Panc1 (cell line): ENCODE measurements at regions not wholly inside any gene's neighbourhood (a gene's known extent, or its start where the extent isn't known, plus 50 kb on each side); places are given as distances from the start of the nearest gene placed in this dataset.

Experiments used
- ATAC-seq: fragments of 200-7000 bp; cut with Tn5 transposase; 2 replicates; pipeline ENCODE4 v1.9.1; 2020; ENCODE audit warnings: mild to moderate bottlenecking, moderate library complexity
- BruUV-seq: library from RNA; stranded (reverse); fragments of 400-500 nt; replicated peaks from 2 replicates; lab custom pipeline; 2021; lab: Mats Ljungman, UMichigan
- CTCF ChIA-PET: fragments of 300-600 bp; sonication (Branson Sonifier 250); formaldehyde crosslinking; loops from one replicate; lab custom pipeline; 2022; ENCODE audit warnings: antibody characterized with exemption; lab: Charles Lee
- POLR2A ChIA-PET: fragments of 300-600 bp; sonication (Branson Sonifier 250); formaldehyde crosslinking; loops from one replicate; lab custom pipeline; 2022; ENCODE audit warnings: antibody characterized with exemption; lab: Charles Lee
- DNase-seq: peaks from one replicate; pipeline ENCODE4 v3.0.0-alpha.2; 2010; ENCODE audit warnings: low read depth, low spot score
- H3K27ac ChIP-seq: 2 replicates; pipeline ENCODE4 v1.5.1; 2011; ENCODE audit warnings: mild to moderate bottlenecking, low read length, inconsistent platforms
- H3K27me3 ChIP-seq: fragments of 200-500 bp; sonication (Bioruptor generic); 2 replicates; pipeline ENCODE4 v1.6.0; 2014; ENCODE audit warnings: low read length, inconsistent platforms; ENCODE audit not compliant: control insufficient read depth, insufficient read depth
- H3K36me3 ChIP-seq: fragments of 200-500 bp; sonication (Bioruptor generic); 2 replicates; pipeline ENCODE4 v1.5.1; 2014; ENCODE audit warnings: inconsistent platforms, mild to moderate bottlenecking, low read length, moderate library complexity; ENCODE audit not compliant: control insufficient read depth, insufficient read depth
- H3K4me1 ChIP-seq: 2 replicates; pipeline ENCODE4 v1.5.1; 2011; ENCODE audit warnings: inconsistent platforms, mild to moderate bottlenecking, low read length, moderate library complexity; ENCODE audit not compliant: control insufficient read depth, insufficient read depth
- H3K4me3 ChIP-seq, 2 experiments: 2 replicates each; pipeline ENCODE4 v1.5.1; 2011 to 2012; ENCODE audit warnings: low read depth in 2 of 2, low read length in 2 of 2, mild to moderate bottlenecking in 2 of 2, inconsistent platforms in 1 of 2, moderate library complexity in 1 of 2
- H3K9me3 ChIP-seq: fragments of 200-500 bp; sonication (Bioruptor generic); 2 replicates; pipeline ENCODE4 v1.5.1; 2014; ENCODE audit warnings: low read depth, mild to moderate bottlenecking, inconsistent platforms, low read length, moderate library complexity; ENCODE audit not compliant: control insufficient read depth, insufficient read depth
- CTCF ChIP-seq: fragments of 450-650 bp; IDR thresholded peaks from 2 replicates; pipeline ENCODE4 v1.5.1; 2017; ENCODE audit warnings: mild to moderate bottlenecking
- POLR2AphosphoS5 ChIP-seq: IDR thresholded peaks from 2 replicates; pipeline ENCODE4 v1.6.1; 2012; ENCODE audit warnings: mild to moderate bottlenecking, low read depth, low read length, moderate library complexity
- REST ChIP-seq, 2 experiments: IDR thresholded peaks; 2 replicates each; pipeline ENCODE4 v1.6.1; 2011 to 2012; ENCODE audit warnings: low read depth in 2 of 2, control low read depth in 1 of 2, low read length in 1 of 2, mild to moderate bottlenecking in 1 of 2, moderate library complexity in 1 of 2; ENCODE audit not compliant: insufficient read depth in 1 of 2
- SIN3A ChIP-seq: IDR thresholded peaks from 2 replicates; pipeline ENCODE4 v1.6.1; 2012; ENCODE audit warnings: low read depth, mild to moderate bottlenecking, low read length, moderate library complexity, borderline replicate concordance; ENCODE audit not compliant: insufficient read depth
- TCF7L2 ChIP-seq: IDR thresholded peaks from 2 replicates; pipeline ENCODE4 v1.6.1; 2011; ENCODE audit warnings: mild to moderate bottlenecking, low read depth, low read length, inconsistent platforms
- in situ Hi-C: cut with HindIII; loops from 2 replicates; pipeline ENCODE4 v1.10.0; 2016; ENCODE audit warnings: low sequenced_read_pairs, low pct_unique_long_range_greater_than_20kb
- intact Hi-C: fragments of 100-400 bp; cut with micrococcal nuclease; formaldehyde crosslinking; loops from one replicate; pipeline ENCODE4 v1.10.0; 2022; ENCODE audit not compliant: unreplicated experiment

DNA sequence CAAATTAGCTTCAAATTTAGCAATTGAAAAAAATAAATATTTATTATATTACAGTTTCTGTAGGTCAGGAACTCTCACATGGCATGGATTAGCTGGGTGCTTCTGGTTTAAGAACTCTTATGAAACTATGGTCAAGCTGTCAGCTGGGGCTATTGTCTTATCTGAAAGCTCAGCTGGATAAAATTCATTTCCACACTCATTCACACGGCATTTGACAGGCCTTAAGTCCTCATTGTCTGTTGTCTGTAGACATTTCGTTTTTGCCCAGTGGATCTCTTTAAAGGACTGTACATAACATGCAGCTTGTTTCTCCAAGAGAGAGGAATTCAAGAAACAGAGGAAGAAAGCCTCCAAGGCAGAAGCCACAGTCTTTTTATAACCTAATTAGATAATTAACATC, 1556.8 kb upstream of the SLC39A10 start:
- BruUV-seq: no TSS peak
- H3K4me1 ChIP-seq: no peaks in the 10 kb centered on the region
- no peaks in the 10 kb centered on the region for H3K9me3 ChIP-seq
- ATAC-seq: no peak
- POLR2A ChIA-PET: no interaction called here
- H3K4me3 ChIP-seq: no peak overlapping the region
- H3K27ac ChIP-seq: no peak overlapping the region
- intact Hi-C loops (no loop called here), in situ Hi-C loops (no loop called here)
- no peaks in the 10 kb centered on the region for H3K27me3 ChIP-seq
- H3K36me3 ChIP-seq: no peaks in the 10 kb centered on the region
- TF ChIP-seq TCF7L2 (no peak), SIN3A (no peak), POLR2AphosphoS5 (no peak), REST (IDR thresholded peaks at IDR 0.05; ENCODE audit: insufficient read depth in 1 of 2, low read depth in 2 of 2, low read length in 1 of 2) (no peak), CTCF (no peak)
- CTCF ChIA-PET: no interaction called here
- DNase-seq: no peak

DNA sequence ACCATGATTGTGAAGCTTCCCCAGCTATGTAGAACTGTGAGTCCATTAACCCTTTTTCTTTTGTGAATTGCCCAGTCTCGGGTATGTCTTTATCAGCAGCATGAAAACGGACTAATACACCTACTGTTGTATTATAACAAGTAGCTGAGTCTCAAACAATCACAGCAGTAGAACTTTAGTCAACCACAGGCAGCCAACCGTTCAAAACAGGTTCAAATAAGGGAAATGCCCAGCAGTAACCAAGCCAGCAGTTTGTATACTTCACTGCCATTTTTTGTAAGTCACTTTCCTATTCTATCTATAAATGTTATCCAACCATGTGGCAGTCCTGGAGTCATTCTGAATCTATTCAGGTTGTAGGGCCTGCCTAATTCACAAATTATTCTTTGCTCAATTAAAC, 1560.6 kb upstream of the SLC39A10 start:
- in situ Hi-C loops: no loop called here
- POLR2A ChIA-PET: no interaction called here
- H3K4me3 ChIP-seq: no peak overlapping the region
- H3K9me3 ChIP-seq: no peaks in the 10 kb centered on the region
- CTCF ChIA-PET: no interaction called here
- intact Hi-C loops: no loop called here
- H3K27ac ChIP-seq: no peak overlapping the region
- H3K4me1 ChIP-seq: no peaks in the 10 kb centered on the region
- no peak for ATAC-seq
- H3K36me3 ChIP-seq: no peaks in the 10 kb centered on the region
- no peak for DNase-seq
- TF ChIP-seq POLR2AphosphoS5: no peak
- TF ChIP-seq CTCF: no peak
- TF ChIP-seq TCF7L2: no peak
- TF ChIP-seq REST (IDR thresholded peaks at IDR 0.05; ENCODE audit: insufficient read depth in 1 of 2, low read depth in 2 of 2, low read length in 1 of 2): no peak
- no peak for TF ChIP-seq SIN3A
- H3K27me3 ChIP-seq: no peaks in the 10 kb centered on the region
- no TSS peak for BruUV-seq
